Body of pancreas (tissue), 4 donors: ENCODE measurements at regions not wholly inside any gene's neighbourhood (a gene's known extent, or its start where the extent isn't known, plus 50 kb on each side); places are given as distances from the start of the nearest gene placed in this dataset.

Source experiments
- ATAC-seq: fragments of 150-250 bp; one replicate; pipeline ENCODE4 v1.9.1; 2016
- DNase-seq, 4 donors: peaks; one replicate each; pipeline ENCODE4 v3.0.0-alpha.2; 2019
- H3K27ac ChIP-seq, 4 donors: fragments of 200-600 bp; sonication (generic); 1 replicate in 3 of 4; 2 replicates in 1 of 4; pipeline versions ENCODE4 v1.5.1 to v1.6.1; 2016 to 2019; ENCODE audit warnings: mild to moderate bottlenecking in 1 of 4, mixed read lengths in 1 of 4, moderate library complexity in 1 of 4
- H3K27me3 ChIP-seq, 2 donors: fragments of 200-600 bp; sonication (generic); one replicate each; pipeline ENCODE4 v1.6.0; 2016; ENCODE audit warnings: mild to moderate bottlenecking in 1 of 2
- H3K36me3 ChIP-seq, 2 donors: fragments of 200-600 bp; sonication (generic); replicated peaks in 1 of 2; 2 replicates each; pipeline ENCODE4 v1.5.1; 2016; ENCODE audit warnings: low read depth in 2 of 2; ENCODE audit not compliant: insufficient read depth in 1 of 2
- H3K4me1 ChIP-seq: fragments of 200-600 bp; sonication (generic); one replicate; pipeline ENCODE4 v1.6.0; 2016
- H3K4me3 ChIP-seq, 2 donors: fragments of 200-600 bp; sonication (generic); 1 replicate in 1 of 2; 2 replicates in 1 of 2; pipeline ENCODE4 v1.5.1; 2016 to 2019
- H3K9me3 ChIP-seq, 3 donors: fragments of 200-600 bp; sonication (generic); 1 replicate in 2 of 3; 2 replicates in 1 of 3; pipeline ENCODE4 v1.5.1; 2016
- CTCF ChIP-seq, 7 experiments: fragments of 450-650 bp in 4 of 7; fragments of 200-600 bp in 3 of 7; sonication (generic) in 3 of 7; IDR thresholded peaks; one replicate each; pipeline ENCODE4 v1.5.1; 2016 to 2019; ENCODE audit warnings: antibody characterized with exemption in 7 of 7
- POLR2A ChIP-seq, 3 donors: fragments of 450-650 bp; IDR thresholded peaks; one replicate each; pipeline ENCODE4 v1.6.1; 2016; ENCODE audit warnings: antibody characterized with exemption in 3 of 3, mild to moderate bottlenecking in 2 of 3
- WGBS, 2 donors: methylation state at CpG; one replicate each; pipeline ENCODE4 v1.1.5; 2017; 5-methylcytosine and 5-hydroxymethylcytosine counted together
- intact Hi-C: fragments of 100-400 bp; cut with DNase I; formaldehyde crosslinking; loops from one replicate; pipeline ENCODE4 v1.15.1; 2023

GRCh38 chr2:9702604-9703084 is 71.8 kb upstream of the YWHAQ start:
- Histone ChIP-seq H3K4me3 (no peak overlapping the region), H3K27ac (no peak overlapping the region), H3K27me3 (no peaks in the 10 kb centered on the region), H3K4me1 (no peaks in the 10 kb centered on the region), H3K36me3 (no peaks in the 10 kb centered on the region), H3K9me3 (no peaks in the 10 kb centered on the region)
- intact Hi-C loops: no loop called here
- TF ChIP-seq POLR2A (IDR thresholded peaks at IDR 0.05) (no peak), CTCF (IDR thresholded peaks at IDR 0.05) (no peak)
- ATAC-seq: no peak
- DNase-seq: no peak
- 87 to 98% methylated on average over 3 of the region's 3 CpGs for WGBS, 2 donors

- DNase-seq (peak in 1 of 4 donors; percentile 35), ATAC-seq (no peak)
- no peaks in the 10 kb centered on the region for H3K9me3 ChIP-seq
- H3K27ac ChIP-seq: no peak overlapping the region
- intact Hi-C loops: no loop called here
- WGBS, 2 donors: 48 to 83% methylated on average over 2 to 11 of the region's 11 CpGs
- no peaks in the 10 kb centered on the region for H3K4me1 ChIP-seq
- no peak overlapping the region for H3K4me3 ChIP-seq
- H3K27me3 ChIP-seq: no peaks in the 10 kb centered on the region
- no peak for TF ChIP-seq POLR2A (IDR thresholded peaks at IDR 0.05)
- no peak for TF ChIP-seq CTCF (IDR thresholded peaks at IDR 0.05)
- no peaks in the 10 kb centered on the region for H3K36me3 ChIP-seq
Measured at GRCh38 chr2:9703085-9703678, 72.4 kb upstream of the YWHAQ start.

- Histone ChIP-seq H3K4me1 (no peaks in the 10 kb centered on the region), H3K4me3 (no peak overlapping the region), H3K9me3 (no peaks in the 10 kb centered on the region), H3K27ac (no peak overlapping the region), H3K36me3 (no peaks in the 10 kb centered on the region), H3K27me3 (no peaks in the 10 kb centered on the region)
- ATAC-seq (no peak), DNase-seq (peak in 1 of 4 donors; percentile 53)
- WGBS, 2 donors: 65 to 73% methylated on average over 2 to 3 of the region's 3 CpGs
- intact Hi-C loops: no loop called here
- TF ChIP-seq CTCF (IDR thresholded peaks at IDR 0.05) (no peak), POLR2A (IDR thresholded peaks at IDR 0.05) (no peak)
Measured at GRCh38 chr2:9703701-9704221, 73.0 kb upstream of the YWHAQ start.

- 85 to 90% methylated on average over 3 of the region's 3 CpGs for WGBS, 2 donors
- H3K9me3 ChIP-seq: no peaks in the 10 kb centered on the region
- no peaks in the 10 kb centered on the region for H3K36me3 ChIP-seq
- DNase-seq: no peak
- ATAC-seq: no peak
- TF ChIP-seq POLR2A (IDR thresholded peaks at IDR 0.05): no peak
- TF ChIP-seq CTCF (IDR thresholded peaks at IDR 0.05): no peak
- no peaks in the 10 kb centered on the region for H3K4me1 ChIP-seq
- no peak overlapping the region for H3K27ac ChIP-seq
- no peak overlapping the region for H3K4me3 ChIP-seq
- no peaks in the 10 kb centered on the region for H3K27me3 ChIP-seq
- intact Hi-C loops: no loop called here
Measured at GRCh38 chr2:9704600-9704999, 73.8 kb upstream of the YWHAQ start.

- TF ChIP-seq CTCF (IDR thresholded peaks at IDR 0.05) (no peak), POLR2A (IDR thresholded peaks at IDR 0.05) (no peak)
- no peaks in the 10 kb centered on the region for H3K9me3 ChIP-seq
- WGBS, 2 donors: 77 to 87% methylated on average over 8 of the region's 8 CpGs
- DNase-seq (no peak), ATAC-seq (no peak)
- intact Hi-C loops: no loop called here
- no peaks in the 10 kb centered on the region for H3K27me3 ChIP-seq
- no peak overlapping the region for H3K27ac ChIP-seq
- H3K4me3 ChIP-seq: no peak overlapping the region
- H3K4me1 ChIP-seq: no peaks in the 10 kb centered on the region
- H3K36me3 ChIP-seq: no peaks in the 10 kb centered on the region
Measured at GRCh38 chr2:9705196-9705595, 74.4 kb upstream of the YWHAQ start.
